ENCODE measurements at regions not wholly inside any gene's neighbourhood (a gene's known extent, or its start where the extent isn't known, plus 50 kb on each side); places are given as distances from the start of the nearest gene placed in this dataset.

- TF ChIP-seq EZH2 (IDR thresholded peaks at IDR 0.05), result no peak
- no peak for TF ChIP-seq FOXP2 (optimal IDR thresholded peaks at IDR 0.05; ENCODE audit: control extremely low read depth, extremely low read length, insufficient read depth)
- TF ChIP-seq POLR2AphosphoS5 (IDR thresholded peaks at IDR 0.05; ENCODE audit: borderline replicate concordance, low read depth, low read length), result no peak
- no peak overlapping the region for H3K27ac ChIP-seq
- no peaks in the 10 kb centered on the region for H3K36me3 ChIP-seq (ENCODE audit: insufficient read depth, low read length)
- DNase-seq (ENCODE audit: low read depth, low spot score), result no peak
- no peak overlapping the region for H3K9ac ChIP-seq (ENCODE audit: insufficient read length)
- H3K9me3 ChIP-seq (ENCODE audit: low read depth, low read length), result no peaks in the 10 kb centered on the region
- no peak overlapping the region for H3K4me3 ChIP-seq
Measured at GRCh38 chr7:25846722-25847121, 305.3 kb upstream of the NFE2L3 start.

GRCh38 chr7:25847336-25848070 lies 304.5 kb upstream of the NFE2L3 start:
- Histone ChIP-seq H3K27ac (no peak overlapping the region), H3K4me3 (no peak overlapping the region), H3K9me3 (ENCODE audit: low read depth, low read length) (no peaks in the 10 kb centered on the region), H3K9ac (ENCODE audit: insufficient read length) (no peak overlapping the region), H3K36me3 (ENCODE audit: insufficient read depth, low read length) (no peaks in the 10 kb centered on the region)
- no peak for DNase-seq (ENCODE audit: low read depth, low spot score)
- no peak for TF ChIP-seq POLR2AphosphoS5 (IDR thresholded peaks at IDR 0.05; ENCODE audit: borderline replicate concordance, low read depth, low read length)
- TF ChIP-seq FOXP2 (optimal IDR thresholded peaks at IDR 0.05; ENCODE audit: control extremely low read depth, extremely low read length, insufficient read depth), result no peak
- TF ChIP-seq EZH2 (IDR thresholded peaks at IDR 0.05), result no peak

- Histone ChIP-seq H3K9ac (ENCODE audit: insufficient read length) (no peak overlapping the region), H3K4me3 (no peak overlapping the region), H3K36me3 (ENCODE audit: insufficient read depth, low read length) (no peaks in the 10 kb centered on the region), H3K27ac (no peak overlapping the region), H3K9me3 (ENCODE audit: low read depth, low read length) (no peaks in the 10 kb centered on the region)
- no peak for DNase-seq (ENCODE audit: low read depth, low spot score)
- no peak for TF ChIP-seq FOXP2 (optimal IDR thresholded peaks at IDR 0.05; ENCODE audit: control extremely low read depth, extremely low read length, insufficient read depth)
- no peak for TF ChIP-seq EZH2 (IDR thresholded peaks at IDR 0.05)
- TF ChIP-seq POLR2AphosphoS5 (IDR thresholded peaks at IDR 0.05; ENCODE audit: borderline replicate concordance, low read depth, low read length), result no peak
Measured at GRCh38 chr7:25849500-25850184, 302.4 kb upstream of the NFE2L3 start.

- TF ChIP-seq FOXP2 (optimal IDR thresholded peaks at IDR 0.05; ENCODE audit: control extremely low read depth, extremely low read length, insufficient read depth) (no peak), POLR2AphosphoS5 (IDR thresholded peaks at IDR 0.05; ENCODE audit: borderline replicate concordance, low read depth, low read length) (no peak), EZH2 (IDR thresholded peaks at IDR 0.05) (no peak)
- no peak overlapping the region for H3K27ac ChIP-seq
- H3K4me3 ChIP-seq, result no peak overlapping the region
Measured at GRCh38 chr7:25850216-25850615, 301.8 kb upstream of the NFE2L3 start.

GRCh38 chr7:25850735-25851134 lies 301.3 kb upstream of the NFE2L3 start:
- H3K27ac ChIP-seq, result no peak overlapping the region
- H3K36me3 ChIP-seq (ENCODE audit: insufficient read depth, low read length), result no peaks in the 10 kb centered on the region
- H3K9ac ChIP-seq (ENCODE audit: insufficient read length), result no peak overlapping the region
- no peak for DNase-seq (ENCODE audit: low read depth, low spot score)
- H3K4me3 ChIP-seq, result no peak overlapping the region
- TF ChIP-seq POLR2AphosphoS5 (IDR thresholded peaks at IDR 0.05; ENCODE audit: borderline replicate concordance, low read depth, low read length) (no peak), FOXP2 (optimal IDR thresholded peaks at IDR 0.05; ENCODE audit: control extremely low read depth, extremely low read length, insufficient read depth) (no peak), EZH2 (IDR thresholded peaks at IDR 0.05) (no peak)
- H3K9me3 ChIP-seq (ENCODE audit: low read depth, low read length), result no peaks in the 10 kb centered on the region

More at GRCh38 chr7:25850216-25850615, 301.8 kb upstream of the NFE2L3 start:
- Histone ChIP-seq H3K36me3 (ENCODE audit: insufficient read depth, low read length) (no peaks in the 10 kb centered on the region), H3K9me3 (ENCODE audit: low read depth, low read length) (no peaks in the 10 kb centered on the region), H3K9ac (ENCODE audit: insufficient read length) (no peak overlapping the region)
- DNase-seq (ENCODE audit: low read depth, low spot score), result no peak

- TF ChIP-seq EZH2 (IDR thresholded peaks at IDR 0.05), result no peak
- no peak for TF ChIP-seq POLR2AphosphoS5 (IDR thresholded peaks at IDR 0.05; ENCODE audit: borderline replicate concordance, low read depth, low read length)
- TF ChIP-seq FOXP2 (optimal IDR thresholded peaks at IDR 0.05; ENCODE audit: control extremely low read depth, extremely low read length, insufficient read depth), result no peak
- no peak overlapping the region for H3K27ac ChIP-seq
- DNase-seq (ENCODE audit: low read depth, low spot score), result peak; percentile 20
- no peak overlapping the region for H3K4me3 ChIP-seq
- no peaks in the 10 kb centered on the region for H3K36me3 ChIP-seq (ENCODE audit: insufficient read depth, low read length)
- no peaks in the 10 kb centered on the region for H3K9me3 ChIP-seq (ENCODE audit: low read depth, low read length)
- H3K9ac ChIP-seq (ENCODE audit: insufficient read length), result no peak overlapping the region
Measured at GRCh38 chr7:25851332-25852210, 300.4 kb upstream of the NFE2L3 start.

GRCh38 chr7:25852211-25852938 lies 299.6 kb upstream of the NFE2L3 start:
- H3K9ac ChIP-seq (ENCODE audit: insufficient read length), result no peak overlapping the region
- no peaks in the 10 kb centered on the region for H3K9me3 ChIP-seq (ENCODE audit: low read depth, low read length)
- H3K4me3 ChIP-seq, result no peak overlapping the region
- no peak for TF ChIP-seq POLR2AphosphoS5 (IDR thresholded peaks at IDR 0.05; ENCODE audit: borderline replicate concordance, low read depth, low read length)
- no peak for TF ChIP-seq FOXP2 (optimal IDR thresholded peaks at IDR 0.05; ENCODE audit: control extremely low read depth, extremely low read length, insufficient read depth)
- TF ChIP-seq EZH2 (IDR thresholded peaks at IDR 0.05), result no peak
- DNase-seq (ENCODE audit: low read depth, low spot score), result no peak
- H3K27ac ChIP-seq, result no peak overlapping the region
- H3K36me3 ChIP-seq (ENCODE audit: insufficient read depth, low read length), result no peaks in the 10 kb centered on the region

Measured in SK-N-MC (cell line).